ENCODE measurements at regions not wholly inside any gene's neighbourhood (a gene's known extent, or its start where the extent isn't known, plus 50 kb on each side); places are given as distances from the start of the nearest gene placed in this dataset.

- H3K27me3 ChIP-seq = no peaks in the 10 kb centered on the region
- intact Hi-C loops (cut with DNase I) = loop anchor here (10.0 kb wide), 2 partner anchors 68 to 128 kb away; no protein-coding TSS in a partner anchor
- no peaks in the 10 kb centered on the region for H3K36me3 ChIP-seq
- 93 to 100% methylated on average over 1 to 2 of the region's 2 CpGs for WGBS, 2 donors
- H3K4me3 ChIP-seq (replicated peaks in 1 of 3) = no peak overlapping the region
- no peaks in the 10 kb centered on the region for H3K9me3 ChIP-seq
- H3K4me1 ChIP-seq = no peaks in the 10 kb centered on the region
- no peak for DNase-seq
- no peak for TF ChIP-seq POLR2A (IDR thresholded peaks at IDR 0.05)
- TF ChIP-seq CTCF (IDR thresholded peaks at IDR 0.05) = no peak
- H3K27ac ChIP-seq = no peak overlapping the region
These were observed 186.3 kb upstream of the GSE1 start for GRCh38 chr16:85426806-85427205.

- Histone ChIP-seq H3K9me3 (no peaks in the 10 kb centered on the region), H3K36me3 (no peaks in the 10 kb centered on the region), H3K4me3 (replicated peaks in 1 of 3) (no peak overlapping the region), H3K27ac (no peak overlapping the region), H3K4me1 (no peaks in the 10 kb centered on the region), H3K27me3 (no peaks in the 10 kb centered on the region)
- intact Hi-C loops (cut with DNase I) = loop anchor here (10.0 kb wide), 2 partner anchors 66 to 126 kb away; no protein-coding TSS in a partner anchor
- peak; percentile 35 to 41 for DNase-seq
- 73 to 83% methylated on average over 13 to 15 of the region's 17 CpGs for WGBS, 2 donors
- TF ChIP-seq POLR2A (IDR thresholded peaks at IDR 0.05) = no peak
- TF ChIP-seq CTCF (IDR thresholded peaks at IDR 0.05) = peak in 4 of 6 experiments; percentile 41 to 45 (median 41)
These were observed 184.8 kb upstream of the GSE1 start for GRCh38 chr16:85428168-85428898.

GRCh38 chr16:85428899-85429775, 184.0 kb upstream of the GSE1 start:
- no peaks in the 10 kb centered on the region for H3K27me3 ChIP-seq
- no peaks in the 10 kb centered on the region for H3K9me3 ChIP-seq
- no peaks in the 10 kb centered on the region for H3K4me1 ChIP-seq
- no peak overlapping the region for H3K27ac ChIP-seq
- intact Hi-C loops (cut with DNase I) = loop anchor here (10.0 kb wide), 2 partner anchors 66 to 126 kb away; no protein-coding TSS in a partner anchor
- peak in 1 of 2 donors; percentile 0 for DNase-seq
- 95% methylated on average over 23 of the region's 25 CpGs for WGBS, 2 donors
- H3K36me3 ChIP-seq = no peaks in the 10 kb centered on the region
- TF ChIP-seq POLR2A (IDR thresholded peaks at IDR 0.05) (no peak), CTCF (IDR thresholded peaks at IDR 0.05) (no peak)
- no peak overlapping the region for H3K4me3 ChIP-seq (replicated peaks in 1 of 3)

GRCh38 chr16:85429776-85430522, 183.2 kb upstream of the GSE1 start:
- intact Hi-C loops (cut with DNase I) = loop anchor here (10.0 kb wide), 2 partner anchors 65 to 125 kb away; no protein-coding TSS in a partner anchor
- H3K27ac ChIP-seq = no peak overlapping the region
- H3K4me1 ChIP-seq = no peaks in the 10 kb centered on the region
- DNase-seq = no peak
- TF ChIP-seq CTCF (IDR thresholded peaks at IDR 0.05) (no peak), POLR2A (IDR thresholded peaks at IDR 0.05) (no peak)
- H3K4me3 ChIP-seq (replicated peaks in 1 of 3) = no peak overlapping the region
- H3K36me3 ChIP-seq = no peaks in the 10 kb centered on the region
- no peaks in the 10 kb centered on the region for H3K27me3 ChIP-seq
- 84 to 92% methylated on average over 16 to 18 of the region's 18 CpGs for WGBS, 2 donors
- H3K9me3 ChIP-seq = no peaks in the 10 kb centered on the region

Data from thyroid gland (tissue), 4 donors.